ENCODE measurements at regions not wholly inside any gene's neighbourhood (a gene's known extent, or its start where the extent isn't known, plus 50 kb on each side); places are given as distances from the start of the nearest gene placed in this dataset.

- ChIA-PET CTCF (no interaction called here), POLR2A (no interaction called here)
- no peaks in the 10 kb centered on the region for H3K9me3 ChIP-seq (ENCODE audit: control insufficient read depth, insufficient read depth, low read depth, low read length)
- TF ChIP-seq POLR2AphosphoS5 (IDR thresholded peaks at IDR 0.05; ENCODE audit: low read depth, low read length) (no peak), TCF7L2 (IDR thresholded peaks at IDR 0.05; ENCODE audit: low read depth, low read length) (no peak)
- DNase-seq (ENCODE audit: low read depth, low spot score) (no peak), ATAC-seq (no peak)
- in situ Hi-C loops (cut with HindIII; ENCODE audit: low pct_unique_long_range_greater_than_20kb, low sequenced_read_pairs) (no loop called here), intact Hi-C loops (cut with micrococcal nuclease; ENCODE audit: unreplicated experiment) (no loop called here)
- no TSS peak for BruUV-seq (replicated peaks)
- no peaks in the 10 kb centered on the region for H3K36me3 ChIP-seq (ENCODE audit: control insufficient read depth, insufficient read depth, low read length)
- no peak overlapping the region for H3K4me3 ChIP-seq (ENCODE audit: low read depth in 2 of 2, low read length in 2 of 2)
- H3K27ac ChIP-seq (ENCODE audit: low read length) = 0 out of 2 replicates have a peak overlapping the region, but pooled peaks have one; percentile 3
- H3K4me1 ChIP-seq (ENCODE audit: control insufficient read depth, insufficient read depth, low read length) = peaks cover 13% of the 10 kb centered on the region; the same call in 1 of the 2 replicates
- H3K27me3 ChIP-seq (ENCODE audit: control insufficient read depth, insufficient read depth, low read length) = no peaks in the 10 kb centered on the region
Measured at GRCh38 chr2:12928775-12929401, 212.2 kb downstream of the TRIB2 start.

- intact Hi-C loops (cut with micrococcal nuclease; ENCODE audit: unreplicated experiment) (loop anchor here (5.0 kb wide), 2 partner anchors 212 to 1097 kb away; partner anchors contain the start of gene TRIB2), in situ Hi-C loops (cut with HindIII; ENCODE audit: low pct_unique_long_range_greater_than_20kb, low sequenced_read_pairs) (no loop called here)
- DNase-seq (ENCODE audit: low read depth, low spot score) (no peak), ATAC-seq (no peak)
- ChIA-PET POLR2A (no interaction called here), CTCF (interaction anchor here (0.8 kb wide), 1 partner anchor 34 kb away, joined by 3 read pairs; no protein-coding TSS in a partner anchor)
- Histone ChIP-seq H3K36me3 (ENCODE audit: control insufficient read depth, insufficient read depth, low read length) (no peaks in the 10 kb centered on the region), H3K27ac (ENCODE audit: low read length) (no peak overlapping the region), H3K4me1 (ENCODE audit: control insufficient read depth, insufficient read depth, low read length) (peaks cover 13% of the 10 kb centered on the region; the same call in 1 of the 2 replicates), H3K9me3 (ENCODE audit: control insufficient read depth, insufficient read depth, low read depth, low read length) (no peaks in the 10 kb centered on the region), H3K27me3 (ENCODE audit: control insufficient read depth, insufficient read depth, low read length) (no peaks in the 10 kb centered on the region), H3K4me3 (ENCODE audit: low read depth in 2 of 2, low read length in 2 of 2) (no peak overlapping the region)
- BruUV-seq (replicated peaks) = no TSS peak
- no peak for TF ChIP-seq CTCF (IDR thresholded peaks at IDR 0.05)
- TF ChIP-seq TCF7L2 (IDR thresholded peaks at IDR 0.05; ENCODE audit: low read depth, low read length) = no peak
- no peak for TF ChIP-seq POLR2AphosphoS5 (IDR thresholded peaks at IDR 0.05; ENCODE audit: low read depth, low read length)
- TF ChIP-seq SIN3A (IDR thresholded peaks at IDR 0.05; ENCODE audit: borderline replicate concordance, insufficient read depth, low read depth, low read length) = no peak
- no peak for TF ChIP-seq REST (IDR thresholded peaks at IDR 0.05; ENCODE audit: insufficient read depth in 1 of 2, low read depth in 2 of 2, low read length in 1 of 2)
Measured at GRCh38 chr2:12929758-12930157, 213.0 kb downstream of the TRIB2 start.

- no TSS peak for BruUV-seq (replicated peaks)
- H3K27ac ChIP-seq (ENCODE audit: low read length) = no peak overlapping the region
- DNase-seq (ENCODE audit: low read depth, low spot score) = no peak
Measured at GRCh38 chr2:12930391-12930790, 213.7 kb downstream of the TRIB2 start.

More at GRCh38 chr2:12930391-12930790, 213.7 kb downstream of the TRIB2 start:
- H3K9me3 ChIP-seq (ENCODE audit: control insufficient read depth, insufficient read depth, low read depth, low read length) = no peaks in the 10 kb centered on the region
- POLR2A ChIA-PET = no interaction called here
- TF ChIP-seq CTCF (IDR thresholded peaks at IDR 0.05) (no peak), TCF7L2 (IDR thresholded peaks at IDR 0.05; ENCODE audit: low read depth, low read length) (no peak), SIN3A (IDR thresholded peaks at IDR 0.05; ENCODE audit: borderline replicate concordance, insufficient read depth, low read depth, low read length) (no peak), REST (IDR thresholded peaks at IDR 0.05; ENCODE audit: insufficient read depth in 1 of 2, low read depth in 2 of 2, low read length in 1 of 2) (no peak), POLR2AphosphoS5 (IDR thresholded peaks at IDR 0.05; ENCODE audit: low read depth, low read length) (no peak)
- H3K27me3 ChIP-seq (ENCODE audit: control insufficient read depth, insufficient read depth, low read length) = no peaks in the 10 kb centered on the region
- intact Hi-C loops (cut with micrococcal nuclease; ENCODE audit: unreplicated experiment) = loop anchor here (5.0 kb wide), 2 partner anchors 213 to 1098 kb away; partner anchors contain the start of gene TRIB2
- no peak for ATAC-seq
- in situ Hi-C loops (cut with HindIII; ENCODE audit: low pct_unique_long_range_greater_than_20kb, low sequenced_read_pairs) = no loop called here
- no peaks in the 10 kb centered on the region for H3K36me3 ChIP-seq (ENCODE audit: control insufficient read depth, insufficient read depth, low read length)
- no peak overlapping the region for H3K4me3 ChIP-seq (ENCODE audit: low read depth in 2 of 2, low read length in 2 of 2)
- CTCF ChIA-PET = interaction anchor here (0.8 to 1.5 kb wide), 2 partner anchors 33 to 76 kb away, joined by 3 to 10 read pairs; no protein-coding TSS in a partner anchor
- H3K4me1 ChIP-seq (ENCODE audit: control insufficient read depth, insufficient read depth, low read length) = peaks cover 13% of the 10 kb centered on the region; the same call in 1 of the 2 replicates

Measured in Panc1 (cell line).